NOMO-1 treated with DMSO at 0.1 percent for 48 hours (cell line): ENCODE measurements at regions not wholly inside any gene's neighbourhood (a gene's known extent, or its start where the extent isn't known, plus 50 kb on each side); places are given as distances from the start of the nearest gene placed in this dataset.

ENCODE experiments used
- DNase-seq: peaks from one replicate; lab custom pipeline; 2025; ENCODE audit not compliant: unreplicated experiment; lab: John Stamatoyannopoulos, UW

GRCh38 chr4:53697016-53697685 is 105.9 kb upstream of the LNX1 start:
- DNase-seq: no peak

DNA sequence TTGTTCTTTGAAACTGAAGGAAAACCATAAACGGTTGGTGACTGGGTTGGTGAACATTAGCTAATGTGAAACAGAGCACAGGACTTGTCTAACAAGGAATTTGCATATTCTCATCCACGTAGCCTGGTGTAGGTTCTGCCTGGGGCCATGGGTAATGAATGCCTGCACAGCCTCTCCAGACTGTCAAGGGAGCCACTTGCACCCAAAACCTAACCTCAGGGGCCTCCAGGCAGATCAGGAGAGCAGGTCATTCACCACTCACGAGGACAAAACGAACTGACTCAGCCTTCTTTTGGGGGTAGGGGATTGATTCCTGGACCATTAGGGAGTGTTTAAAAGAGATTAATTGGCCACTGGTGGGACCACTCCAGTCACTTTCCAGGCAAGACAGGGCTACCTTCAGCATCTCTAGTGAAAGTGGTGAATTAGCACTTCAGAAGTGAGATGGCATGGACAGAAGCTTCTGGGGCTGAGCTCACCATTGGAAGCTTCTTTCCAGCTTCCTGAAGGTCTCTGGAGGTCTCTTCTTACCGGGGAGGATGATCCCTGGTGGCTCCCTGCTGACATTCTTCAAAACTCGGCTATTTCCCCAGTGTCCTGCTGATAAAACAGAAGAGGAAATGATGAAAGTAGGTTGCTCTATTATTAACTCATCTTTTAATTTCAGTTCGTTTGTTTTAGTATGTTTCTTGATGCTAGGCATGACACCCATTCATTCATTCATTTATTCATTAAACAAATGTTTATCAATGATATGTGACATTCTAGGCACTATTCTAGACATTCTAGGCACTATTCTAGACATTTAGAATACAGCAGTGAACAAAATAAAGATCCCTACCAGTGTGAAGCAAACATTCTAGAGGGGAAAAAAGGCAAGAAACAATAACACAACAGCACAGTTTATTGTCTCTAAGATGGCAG is 104.5 kb upstream of the LNX1 start:
- peak; percentile 4 for DNase-seq

DNA sequence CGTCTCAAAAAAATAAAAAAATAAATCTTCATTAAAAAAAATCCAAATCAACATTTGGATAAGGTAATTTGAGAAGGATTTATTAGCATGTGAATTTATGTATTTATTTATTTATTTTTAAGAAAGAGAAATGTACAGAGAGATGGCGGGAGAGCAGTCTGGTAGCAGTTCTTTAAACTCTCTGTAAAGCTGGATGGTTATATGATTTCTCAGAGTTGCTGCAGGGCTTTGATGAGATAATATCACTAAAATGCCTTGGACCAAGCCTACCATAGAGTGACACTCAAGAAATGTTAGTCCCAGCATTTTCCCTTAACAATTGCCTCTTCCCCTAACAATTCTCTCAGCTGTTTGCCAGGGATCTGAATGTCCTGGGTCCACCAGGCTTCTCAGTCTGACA is 103.4 kb upstream of the LNX1 start:
- DNase-seq: no peak

GRCh38 chr4:53693909-53694308 is 102.6 kb upstream of the LNX1 start:
- DNase-seq: no peak

DNA sequence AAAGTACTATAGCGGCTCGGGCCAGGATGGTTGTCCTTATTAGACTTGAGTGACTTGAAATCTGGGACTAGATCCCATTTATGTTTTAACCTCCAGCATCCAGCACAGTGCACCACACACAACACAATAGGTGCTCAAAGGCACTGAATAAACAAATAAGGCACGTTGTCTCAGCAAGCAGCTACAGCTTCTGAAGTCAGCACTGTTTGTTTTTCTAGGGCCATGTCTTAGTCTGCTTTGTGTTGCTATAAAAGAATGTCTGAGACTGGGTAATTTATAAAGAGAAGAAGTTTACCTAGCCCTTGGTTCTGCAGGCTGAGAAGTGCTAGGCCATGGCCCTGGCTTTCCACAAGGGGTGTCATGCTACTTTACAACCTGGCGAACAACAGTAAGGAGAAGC is 102.1 kb upstream of the LNX1 start:
- DNase-seq: no peak

GRCh38 chr4:53688186-53688790 is 97.0 kb upstream of the LNX1 start:
- peak; percentile 82 for DNase-seq

DNA sequence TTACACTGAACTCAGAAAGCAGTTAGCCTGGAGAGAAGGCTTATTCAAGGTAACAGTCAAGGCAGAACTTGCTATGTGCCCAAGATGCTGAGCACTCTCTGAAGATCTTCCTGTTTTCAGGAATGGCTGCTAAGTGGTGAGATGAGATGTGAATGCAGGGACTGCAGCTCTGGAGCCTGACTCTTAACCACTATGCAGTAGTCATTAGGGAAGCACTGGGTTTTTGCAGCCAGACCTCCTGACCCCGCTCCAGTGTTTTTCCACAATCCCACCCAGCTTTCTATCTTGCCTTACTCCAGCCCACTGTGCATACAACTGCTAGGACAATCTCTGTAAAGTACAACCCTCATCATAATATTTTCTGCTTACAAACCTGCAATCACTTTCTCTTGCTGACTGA is 95.2 kb upstream of the LNX1 start:
- DNase-seq: no peak

DNA sequence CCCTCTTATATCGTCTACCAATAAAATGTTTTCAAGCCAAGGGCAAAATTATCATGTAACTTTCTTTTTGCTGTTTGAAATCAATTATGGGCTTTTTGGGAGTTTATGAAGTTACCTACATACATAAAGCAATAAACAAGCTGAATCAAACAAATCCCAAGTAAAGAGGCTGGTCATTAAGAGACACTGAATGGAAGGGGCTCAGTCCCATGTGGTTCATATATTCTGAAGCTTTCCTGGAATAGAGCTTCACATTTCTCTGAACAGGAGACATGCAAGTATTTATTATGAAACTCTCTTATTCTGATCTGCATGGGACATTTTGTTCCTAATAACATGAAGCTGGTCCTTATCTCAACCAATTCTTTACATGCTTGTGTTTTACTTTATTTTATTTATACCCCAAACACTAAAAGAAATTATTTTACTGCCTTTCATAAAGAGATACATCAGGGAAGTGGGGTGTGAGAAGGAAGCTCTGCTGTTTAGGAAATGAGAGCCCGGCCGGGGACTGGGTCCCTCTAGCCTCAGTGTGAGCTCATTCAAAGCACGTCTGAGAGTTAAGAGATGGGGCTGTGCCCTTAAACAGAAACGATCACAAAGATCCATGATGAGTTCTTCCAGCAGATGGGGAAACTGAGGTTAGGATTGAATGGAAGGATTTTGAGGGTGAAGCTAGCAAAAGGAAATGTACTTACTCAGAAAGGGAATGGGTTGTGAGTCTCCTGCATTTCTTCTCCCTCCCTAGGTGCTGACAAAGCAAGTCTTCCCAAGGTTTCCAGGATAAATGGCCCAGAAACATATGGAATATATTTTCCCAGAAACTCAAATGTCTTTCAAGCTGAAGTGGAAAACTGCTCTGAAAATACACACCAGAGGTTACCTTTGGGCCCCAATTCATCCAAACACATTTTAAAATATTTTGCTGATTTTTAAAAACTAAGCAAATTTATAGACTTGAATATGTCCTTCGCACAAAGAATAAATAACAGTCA is 93.1 kb upstream of the LNX1 start:
- no peak for DNase-seq

DNA sequence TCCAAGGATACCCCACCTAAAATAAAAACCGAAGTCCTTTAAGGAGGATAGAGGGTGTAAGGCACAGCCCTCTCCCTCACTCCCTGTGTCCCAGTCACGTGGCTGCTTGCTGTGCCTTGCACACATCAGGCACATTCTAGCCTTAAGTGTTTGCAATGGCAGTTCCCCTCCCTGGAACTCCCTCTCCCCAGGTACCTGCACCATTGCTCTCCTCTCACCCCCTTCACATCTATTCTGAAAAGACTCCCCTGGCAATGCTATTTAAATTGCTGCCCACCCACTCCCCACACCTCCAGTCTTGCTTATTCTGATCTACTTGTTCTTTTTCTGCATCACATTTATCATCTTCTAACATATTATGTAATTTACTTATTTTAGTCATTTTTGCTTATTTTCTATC is 91.6 kb upstream of the LNX1 start:
- no peak for DNase-seq

GRCh38 chr4:53682196-53682595 is 90.9 kb upstream of the LNX1 start:
- no peak for DNase-seq

GRCh38 chr4:53680598-53680997 is 89.3 kb upstream of the LNX1 start:
- DNase-seq: no peak

- no peak for DNase-seq
Measured at GRCh38 chr4:53680168-53680567, 88.9 kb upstream of the LNX1 start.

- peak; percentile 91 for DNase-seq
Measured at GRCh38 chr4:53676402-53676871, 85.2 kb upstream of the LNX1 start.

DNA sequence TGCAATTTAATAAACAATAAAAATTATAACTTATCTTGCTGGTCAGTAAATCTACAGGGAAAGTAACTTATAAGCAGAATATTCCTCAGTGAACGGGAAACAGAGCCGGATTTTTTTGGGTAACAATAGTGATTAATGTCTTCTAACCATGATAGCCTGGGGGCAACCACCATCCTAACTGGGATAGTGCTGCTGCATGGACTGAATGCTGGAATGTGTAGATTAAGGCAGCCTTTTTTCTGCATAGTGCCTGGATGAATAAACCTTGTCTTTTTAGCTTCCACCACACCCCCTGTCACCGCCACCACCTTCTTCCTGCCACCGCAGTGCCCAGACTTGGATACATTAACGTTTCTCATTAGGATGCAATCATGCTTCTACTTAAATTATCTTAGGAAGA is 83.6 kb upstream of the LNX1 start:
- DNase-seq: no peak

DNA sequence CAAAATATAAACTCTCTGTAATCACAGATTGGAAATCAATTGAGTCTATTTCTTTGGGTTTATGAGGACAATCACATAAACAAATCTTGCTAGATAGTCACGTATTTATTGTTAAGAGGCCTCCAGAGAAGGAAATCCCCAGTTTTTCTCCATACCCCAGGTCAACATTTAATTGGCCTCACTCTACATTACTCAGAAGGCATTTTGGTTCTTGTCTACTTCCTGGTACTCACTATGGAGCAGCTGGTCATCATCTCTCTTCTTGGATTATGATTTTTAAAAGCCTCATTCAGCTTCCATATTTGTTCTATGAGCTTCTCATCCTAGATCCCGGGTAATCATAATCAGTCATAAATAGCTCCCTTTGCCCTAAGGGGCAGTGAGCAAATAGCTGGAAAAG is 81.6 kb upstream of the LNX1 start:
- no peak for DNase-seq

- DNase-seq: no peak
Measured at GRCh38 chr4:53671757-53672156, 80.5 kb upstream of the LNX1 start.

DNA sequence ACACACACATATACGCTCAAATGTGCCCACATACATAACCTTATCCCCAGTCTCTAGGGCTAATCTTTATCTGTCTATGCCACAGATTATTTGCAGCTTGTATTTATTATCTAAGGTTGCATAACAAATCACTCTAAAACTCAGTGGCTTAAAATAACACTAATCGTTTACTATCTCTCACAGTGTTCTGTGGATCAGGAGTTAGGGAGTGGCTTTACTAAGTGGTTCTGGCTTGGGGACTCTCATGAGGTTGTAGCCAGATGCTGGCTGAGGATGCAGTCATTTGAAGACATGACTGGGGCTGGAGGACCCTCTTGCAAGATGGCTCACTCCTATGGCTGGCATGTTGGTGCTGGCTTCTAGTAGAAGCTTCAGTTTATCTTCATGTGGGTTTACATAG is 68.5 kb upstream of the LNX1 start:
- DNase-seq: no peak

GRCh38 chr4:53659112-53659511 is 67.8 kb upstream of the LNX1 start:
- DNase-seq: no peak

DNA sequence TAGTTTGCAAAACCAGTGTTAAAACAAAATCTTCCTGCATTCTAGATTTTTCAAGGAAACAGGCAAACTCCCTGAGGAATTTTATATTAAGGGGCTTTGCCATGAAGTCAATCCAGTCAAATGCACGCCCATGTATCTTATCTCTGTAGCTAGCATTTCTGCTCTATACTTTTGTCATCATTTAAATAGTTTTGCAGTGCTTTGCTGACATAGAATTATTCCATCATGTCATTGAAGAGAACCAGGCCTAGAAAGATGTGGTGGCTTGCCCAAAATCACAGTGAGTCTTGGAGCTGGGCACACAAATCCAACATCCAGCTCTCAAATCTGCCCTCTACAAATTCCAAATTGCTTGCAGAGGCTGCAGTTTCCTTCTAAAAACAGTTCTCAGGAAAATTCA is 66.7 kb upstream of the LNX1 start:
- no peak for DNase-seq

DNA sequence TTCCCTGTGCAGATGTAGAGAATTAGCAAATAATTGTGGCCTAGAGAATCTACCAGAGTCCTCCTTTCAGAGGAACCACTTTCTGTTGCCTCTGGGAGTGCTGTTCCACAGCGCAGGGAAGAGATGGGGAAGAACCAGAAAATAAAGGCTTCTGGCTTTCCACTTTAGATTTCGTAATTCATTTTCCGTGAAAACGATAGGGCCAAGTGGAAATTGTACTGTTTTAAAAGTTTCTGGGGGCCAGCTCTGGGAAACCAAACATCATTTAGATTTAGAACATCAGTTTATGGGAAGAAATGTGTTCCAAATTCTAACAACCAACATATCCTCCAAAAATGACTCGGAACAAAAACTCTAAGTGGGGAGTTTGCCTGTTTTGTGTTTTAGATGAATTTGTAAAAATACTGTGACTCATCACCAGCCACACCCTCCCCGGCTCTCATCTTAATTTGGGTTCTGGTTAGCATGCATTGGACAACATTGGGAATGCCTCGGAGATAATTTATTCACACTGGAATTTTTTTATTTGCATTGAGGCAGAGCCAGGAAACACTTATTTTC is 65.2 kb upstream of the LNX1 start:
- DNase-seq: no peak
